ENCODE measurements at regions not wholly inside any gene's neighbourhood (a gene's known extent, or its start where the extent isn't known, plus 50 kb on each side); places are given as distances from the start of the nearest gene placed in this dataset.

DNA sequence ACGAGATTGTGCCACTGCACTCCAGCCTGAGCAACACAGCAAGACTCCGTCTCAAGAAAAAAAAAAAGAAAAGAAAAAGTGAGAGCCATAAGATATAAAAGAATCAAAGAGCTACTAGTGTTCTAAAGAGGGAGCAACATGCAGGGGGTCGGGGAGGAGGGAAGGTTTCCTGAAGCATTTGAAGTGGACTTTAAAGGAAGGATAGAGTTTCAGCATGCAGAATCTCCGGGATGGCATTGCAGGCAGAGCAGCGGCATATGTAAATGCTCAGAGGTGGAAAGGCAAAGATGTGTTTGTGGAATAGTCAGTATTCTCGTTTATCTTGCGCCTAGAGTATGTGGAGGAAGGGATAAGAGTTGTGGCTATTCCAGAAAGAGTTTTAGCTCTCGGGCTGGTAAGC, 447.6 kb upstream of the NFE2L3 start:
- no peak overlapping the region for H3K27ac ChIP-seq
- DNase-seq: no peak
- no peaks in the 10 kb centered on the region for H3K9me3 ChIP-seq
- no peaks in the 10 kb centered on the region for H3K36me3 ChIP-seq
- intact Hi-C loops (cut with DNase I): no loop called here
- TF ChIP-seq, protein P1, sequence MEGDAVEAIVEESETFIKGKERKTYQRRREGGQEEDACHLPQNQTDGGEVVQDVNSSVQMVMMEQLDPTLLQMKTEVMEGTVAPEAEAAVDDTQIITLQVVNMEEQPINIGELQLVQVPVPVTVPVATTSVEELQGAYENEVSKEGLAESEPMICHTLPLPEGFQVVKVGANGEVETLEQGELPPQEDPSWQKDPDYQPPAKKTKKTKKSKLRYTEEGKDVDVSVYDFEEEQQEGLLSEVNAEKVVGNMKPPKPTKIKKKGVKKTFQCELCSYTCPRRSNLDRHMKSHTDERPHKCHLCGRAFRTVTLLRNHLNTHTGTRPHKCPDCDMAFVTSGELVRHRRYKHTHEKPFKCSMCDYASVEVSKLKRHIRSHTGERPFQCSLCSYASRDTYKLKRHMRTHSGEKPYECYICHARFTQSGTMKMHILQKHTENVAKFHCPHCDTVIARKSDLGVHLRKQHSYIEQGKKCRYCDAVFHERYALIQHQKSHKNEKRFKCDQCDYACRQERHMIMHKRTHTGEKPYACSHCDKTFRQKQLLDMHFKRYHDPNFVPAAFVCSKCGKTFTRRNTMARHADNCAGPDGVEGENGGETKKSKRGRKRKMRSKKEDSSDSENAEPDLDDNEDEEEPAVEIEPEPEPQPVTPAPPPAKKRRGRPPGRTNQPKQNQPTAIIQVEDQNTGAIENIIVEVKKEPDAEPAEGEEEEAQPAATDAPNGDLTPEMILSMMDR (IDR thresholded peaks at IDR 0.05): no peak
- H3K27me3 ChIP-seq (ENCODE audit: low read depth): no peaks in the 10 kb centered on the region
- no peak overlapping the region for H3K4me3 ChIP-seq
- H3K4me1 ChIP-seq: no peaks in the 10 kb centered on the region
- no peak for ATAC-seq

DNA sequence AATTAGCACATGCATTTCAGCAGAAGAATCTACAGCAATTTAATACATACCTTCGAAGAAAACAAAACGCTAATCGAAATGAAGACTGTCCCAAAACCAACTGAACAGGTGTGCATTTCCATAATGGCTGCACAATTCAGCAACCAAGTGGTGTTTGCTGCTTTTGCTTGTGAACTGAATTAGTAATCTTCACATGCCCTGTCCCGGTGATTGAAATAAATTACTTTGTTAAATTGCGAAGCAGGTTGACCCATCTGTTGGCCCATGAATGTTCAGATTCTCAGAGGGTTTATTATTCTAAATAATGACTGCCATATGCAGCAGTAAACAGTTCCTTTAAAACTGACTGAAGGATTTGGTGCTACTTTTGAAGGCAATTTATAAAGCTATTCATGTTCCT, 445.2 kb upstream of the NFE2L3 start:
- Histone ChIP-seq H3K4me1 (no peaks in the 10 kb centered on the region), H3K27ac (no peak overlapping the region), H3K4me3 (no peak overlapping the region), H3K9me3 (no peaks in the 10 kb centered on the region), H3K27me3 (ENCODE audit: low read depth) (no peaks in the 10 kb centered on the region), H3K36me3 (no peaks in the 10 kb centered on the region)
- DNase-seq (no peak), ATAC-seq (no peak)
- intact Hi-C loops (cut with DNase I): no loop called here
- TF ChIP-seq, protein P1 (IDR thresholded peaks at IDR 0.05): no peak

DNA sequence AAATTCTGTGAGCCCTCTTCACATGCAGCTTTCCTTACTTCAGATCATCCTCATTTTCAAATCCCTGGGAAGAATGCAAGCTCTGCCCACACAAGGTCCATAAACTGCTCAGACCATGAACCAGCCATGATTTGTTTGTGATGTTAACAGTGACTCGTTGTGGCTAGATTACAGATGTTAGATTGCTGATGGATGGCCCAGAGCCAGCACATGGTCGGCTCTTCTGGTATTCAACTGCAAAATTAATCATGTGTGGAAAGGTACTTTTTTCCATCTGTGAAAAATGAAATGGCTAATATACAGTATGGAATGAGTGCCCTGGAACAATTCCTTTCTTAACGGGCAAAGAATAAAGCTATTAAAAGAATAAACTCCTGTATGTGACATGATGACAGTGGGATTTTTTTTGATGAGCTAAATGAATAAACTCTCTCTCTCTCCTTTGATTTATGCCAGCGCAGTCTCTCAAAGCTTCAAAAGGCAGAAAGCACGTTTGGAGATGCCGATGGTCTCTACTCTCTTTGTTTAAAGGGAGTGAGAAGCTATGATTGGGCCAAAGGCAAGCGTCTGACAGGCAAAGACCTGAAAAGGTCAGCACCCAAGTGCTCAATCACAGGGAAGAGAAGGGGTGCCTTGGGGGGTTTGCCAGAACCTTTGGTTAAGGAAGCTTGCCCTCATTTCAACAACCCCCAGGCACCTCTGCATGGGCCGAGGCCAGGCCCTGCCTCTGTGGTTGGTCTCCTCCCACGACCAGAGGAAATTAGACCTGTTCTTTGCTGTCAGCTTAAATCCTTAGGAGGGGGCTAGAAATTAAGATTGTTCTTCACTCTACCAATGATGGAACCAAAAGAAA, 444.0 kb upstream of the NFE2L3 start:
- no peak for DNase-seq
- H3K27ac ChIP-seq: no peak overlapping the region

DNA sequence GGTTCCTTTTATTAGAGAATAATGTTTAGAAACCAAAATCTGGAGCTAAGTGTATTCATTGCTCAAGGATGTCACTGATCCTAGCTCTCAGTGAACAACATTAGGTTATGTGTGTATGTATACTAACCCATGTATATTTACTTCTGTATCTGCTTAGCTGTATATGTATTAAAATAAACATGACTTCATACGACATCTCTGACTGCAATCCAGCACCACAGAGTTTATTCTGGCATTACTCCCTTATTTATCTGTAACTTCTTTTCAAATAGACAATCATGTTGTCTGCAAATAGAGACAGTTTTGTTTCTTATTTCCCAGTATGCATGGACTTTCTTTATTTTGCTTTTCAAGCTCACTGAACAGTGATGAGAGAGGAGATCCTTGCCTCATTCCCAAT, 441.0 kb upstream of the NFE2L3 start:
- DNase-seq (no peak), ATAC-seq (no peak)
- TF ChIP-seq, protein P1 (IDR thresholded peaks at IDR 0.05): no peak
- Histone ChIP-seq H3K27ac (no peak overlapping the region), H3K27me3 (ENCODE audit: low read depth) (no peaks in the 10 kb centered on the region), H3K4me3 (no peak overlapping the region), H3K36me3 (no peaks in the 10 kb centered on the region), H3K4me1 (no peaks in the 10 kb centered on the region), H3K9me3 (no peaks in the 10 kb centered on the region)
- intact Hi-C loops (cut with DNase I): no loop called here

More for the DNA sequence above, 444.0 kb upstream of the NFE2L3 start:
- Histone ChIP-seq H3K4me3 (no peak overlapping the region), H3K27me3 (ENCODE audit: low read depth) (no peaks in the 10 kb centered on the region), H3K36me3 (no peaks in the 10 kb centered on the region), H3K4me1 (no peaks in the 10 kb centered on the region), H3K9me3 (no peaks in the 10 kb centered on the region)
- no peak for ATAC-seq
- TF ChIP-seq, protein P1 (IDR thresholded peaks at IDR 0.05): no peak
- intact Hi-C loops (cut with DNase I): no loop called here

DNA sequence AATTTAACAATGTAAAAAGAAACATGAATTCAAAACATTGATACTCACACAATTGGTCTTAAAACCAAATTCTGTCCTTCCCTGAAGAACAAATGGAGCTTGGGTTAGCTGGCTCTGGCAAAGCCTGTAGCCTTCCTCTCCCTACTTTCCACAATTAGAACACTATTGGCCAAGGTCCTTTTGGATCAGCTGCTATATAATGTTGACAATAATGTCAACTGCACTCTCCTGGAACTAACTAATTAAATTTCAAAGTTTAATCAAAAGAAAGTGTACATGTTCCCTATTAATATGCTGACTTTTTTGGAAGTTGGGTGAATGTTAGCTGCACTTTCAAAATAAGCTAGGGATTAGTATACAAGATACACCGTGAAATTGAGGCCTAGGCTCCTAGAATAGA, 440.1 kb upstream of the NFE2L3 start:
- H3K27me3 ChIP-seq (ENCODE audit: low read depth): no peaks in the 10 kb centered on the region
- H3K4me3 ChIP-seq: no peak overlapping the region
- intact Hi-C loops (cut with DNase I): no loop called here
- no peaks in the 10 kb centered on the region for H3K4me1 ChIP-seq
- no peaks in the 10 kb centered on the region for H3K36me3 ChIP-seq
- TF ChIP-seq, protein P1 (IDR thresholded peaks at IDR 0.05): no peak
- no peak overlapping the region for H3K27ac ChIP-seq
- ATAC-seq (no peak), DNase-seq (no peak)
- no peaks in the 10 kb centered on the region for H3K9me3 ChIP-seq

Measured in lower lobe of right lung (tissue), 2 donors.